Keratinocyte (primary cell): ENCODE measurements at regions not wholly inside any gene's neighbourhood (a gene's known extent, or its start where the extent isn't known, plus 50 kb on each side); places are given as distances from the start of the nearest gene placed in this dataset.

Experiments used
- DNase-seq: peaks from one replicate; pipeline ENCODE4 v3.0.0-alpha.2; 2011; ENCODE audit warnings: low read depth, missing footprints, low spot score
- FAIRE-seq: peaks from 2 replicates; lab custom pipeline; 2011; peaks lifted over from hg19 to GRCh38; lab: Jason Lieb, UNC
- H2AFZ ChIP-seq: 2 replicates; pipeline ENCODE4 v1.6.0; 2012; ENCODE audit warnings: low read length, control low read depth, inconsistent platforms; ENCODE audit not compliant: control insufficient read depth
- H3K27ac ChIP-seq: 2 replicates; pipeline ENCODE4 v1.5.1; 2011; ENCODE audit warnings: low read length; ENCODE audit not compliant: control insufficient read depth, insufficient read depth
- H3K27me3 ChIP-seq: 3 replicates; pipeline ENCODE4 v1.6.0; 2011; ENCODE audit warnings: low read length; ENCODE audit not compliant: control insufficient read depth, insufficient read depth; ENCODE audit errors: extremely low read depth
- H3K36me3 ChIP-seq, 2 experiments: 2 replicates in 1 of 2; 3 replicates in 1 of 2; pipeline ENCODE4 v1.5.1; 2011; ENCODE audit warnings: low read length in 2 of 2, mild to moderate bottlenecking in 1 of 2; ENCODE audit not compliant: control insufficient read depth in 2 of 2, insufficient read depth in 2 of 2; ENCODE audit errors: extremely low read depth in 1 of 2
- H3K4me1 ChIP-seq: 3 replicates; pipeline ENCODE4 v1.5.1; 2011; ENCODE audit warnings: low read length; ENCODE audit not compliant: control insufficient read depth, insufficient read depth; ENCODE audit errors: extremely low read depth
- H3K4me2 ChIP-seq: 3 replicates; pipeline ENCODE4 v1.6.0; 2011; ENCODE audit warnings: low read depth, low read length; ENCODE audit not compliant: control insufficient read depth, insufficient read depth; ENCODE audit errors: extremely low read depth
- H3K4me3 ChIP-seq, 3 experiments: fragments of 200-600 bp in 1 of 3; sonication (generic) in 1 of 3; 2 replicates in 2 of 3; 3 replicates in 1 of 3; pipeline ENCODE4 v1.5.1; 2011 to 2016; ENCODE audit warnings: low read length in 3 of 3, mild to moderate bottlenecking in 3 of 3, control low read depth in 2 of 3, inconsistent platforms in 1 of 3, low read depth in 1 of 3, mixed read lengths in 1 of 3, mixed run types in 1 of 3, moderate library complexity in 1 of 3; ENCODE audit not compliant: control insufficient read depth in 2 of 3, insufficient read depth in 2 of 3; ENCODE audit errors: extremely low read depth in 1 of 3
- H3K79me2 ChIP-seq: 2 replicates; pipeline ENCODE4 v1.6.0; 2012; ENCODE audit warnings: low read length; ENCODE audit not compliant: control insufficient read depth, insufficient read depth
- H3K9ac ChIP-seq: 3 replicates; pipeline ENCODE4 v1.6.0; 2011; ENCODE audit warnings: low read length; ENCODE audit not compliant: control insufficient read depth, insufficient read depth; ENCODE audit errors: extremely low read depth
- H3K9me1 ChIP-seq: 3 replicates; pipeline ENCODE4 v1.6.0; 2011; ENCODE audit warnings: low read length; ENCODE audit not compliant: control insufficient read depth, insufficient read depth; ENCODE audit errors: extremely low read depth
- H3K9me3 ChIP-seq: 2 replicates; pipeline ENCODE4 v1.5.1; 2012; ENCODE audit warnings: low read depth, low read length; ENCODE audit not compliant: control insufficient read depth
- H4K20me1 ChIP-seq: 3 replicates; pipeline ENCODE4 v1.6.0; 2011; ENCODE audit warnings: low read length; ENCODE audit not compliant: control insufficient read depth, insufficient read depth; ENCODE audit errors: extremely low read depth
- EZH2 ChIP-seq: IDR thresholded peaks from one replicate; pipeline ENCODE4 v1.6.1; 2012; ENCODE audit warnings: inconsistent platforms, mild to moderate bottlenecking, low read length, moderate library complexity
- dilution Hi-C: fragments of 300-500 bp; cut with MboI; formaldehyde crosslinking; loops from one replicate; pipeline ENCODE4 v1.7.0; 2020; ENCODE audit warnings: low sequenced_read_pairs; ENCODE audit not compliant: extremely low pct_ligation_motif_present
- TF ChIP-seq, protein P1 (sequence below), 3 experiments: IDR thresholded peaks in 1 of 3; conservative IDR thresholded peaks in 1 of 3; optimal IDR thresholded peaks in 1 of 3; 2 replicates in 2 of 3; 3 replicates in 1 of 3; pipeline versions ENCODE3 to v1.5.1; 2011; ENCODE audit warnings: low read length in 3 of 3, mild to moderate bottlenecking in 3 of 3, moderate library complexity in 2 of 3, control low read depth in 1 of 3, inconsistent platforms in 1 of 3; ENCODE audit not compliant: insufficient read depth in 2 of 3; ENCODE audit errors: extremely low read depth in 1 of 3

- dilution Hi-C loops = no loop called here
- Histone ChIP-seq H3K4me2 (no peak overlapping the region), H3K79me2 (no peaks in the 10 kb centered on the region), H3K36me3 (no peaks in the 10 kb centered on the region), H3K27me3 (no peaks in the 10 kb centered on the region), H3K9me1 (no peaks in the 10 kb centered on the region), H3K4me3 (no peak overlapping the region), H3K4me1 (no peaks in the 10 kb centered on the region), H2AFZ (no peak overlapping the region), H4K20me1 (no peaks in the 10 kb centered on the region), H3K9ac (no peak overlapping the region), H3K27ac (no peak overlapping the region), H3K9me3 (no peaks in the 10 kb centered on the region)
- FAIRE-seq (no peak), DNase-seq (no peak)
- TF ChIP-seq EZH2 = no peak
- TF ChIP-seq, protein P1, sequence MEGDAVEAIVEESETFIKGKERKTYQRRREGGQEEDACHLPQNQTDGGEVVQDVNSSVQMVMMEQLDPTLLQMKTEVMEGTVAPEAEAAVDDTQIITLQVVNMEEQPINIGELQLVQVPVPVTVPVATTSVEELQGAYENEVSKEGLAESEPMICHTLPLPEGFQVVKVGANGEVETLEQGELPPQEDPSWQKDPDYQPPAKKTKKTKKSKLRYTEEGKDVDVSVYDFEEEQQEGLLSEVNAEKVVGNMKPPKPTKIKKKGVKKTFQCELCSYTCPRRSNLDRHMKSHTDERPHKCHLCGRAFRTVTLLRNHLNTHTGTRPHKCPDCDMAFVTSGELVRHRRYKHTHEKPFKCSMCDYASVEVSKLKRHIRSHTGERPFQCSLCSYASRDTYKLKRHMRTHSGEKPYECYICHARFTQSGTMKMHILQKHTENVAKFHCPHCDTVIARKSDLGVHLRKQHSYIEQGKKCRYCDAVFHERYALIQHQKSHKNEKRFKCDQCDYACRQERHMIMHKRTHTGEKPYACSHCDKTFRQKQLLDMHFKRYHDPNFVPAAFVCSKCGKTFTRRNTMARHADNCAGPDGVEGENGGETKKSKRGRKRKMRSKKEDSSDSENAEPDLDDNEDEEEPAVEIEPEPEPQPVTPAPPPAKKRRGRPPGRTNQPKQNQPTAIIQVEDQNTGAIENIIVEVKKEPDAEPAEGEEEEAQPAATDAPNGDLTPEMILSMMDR (optimal IDR thresholded peaks at IDR 0.05 in 1 of 3, IDR thresholded peaks at IDR 0.05 in 1 of 3, conservative IDR thresholded peaks at IDR 0.05 in 1 of 3; ENCODE audit: extremely low read depth in 1 of 3, insufficient read depth in 2 of 3, low read length in 3 of 3) = no peak
These were observed 867.3 kb downstream of the TYW1 start for GRCh38 chr7:67863911-67864310.

- Histone ChIP-seq H3K4me3 (no peak overlapping the region), H3K9me1 (no peaks in the 10 kb centered on the region), H3K9me3 (no peaks in the 10 kb centered on the region), H3K27me3 (no peaks in the 10 kb centered on the region), H3K9ac (no peak overlapping the region), H3K4me2 (no peak overlapping the region), H3K79me2 (no peaks in the 10 kb centered on the region), H3K36me3 (no peaks in the 10 kb centered on the region), H4K20me1 (no peaks in the 10 kb centered on the region), H3K27ac (no peak overlapping the region), H2AFZ (no peak overlapping the region), H3K4me1 (no peaks in the 10 kb centered on the region)
- dilution Hi-C loops = no loop called here
- TF ChIP-seq, protein P1 (optimal IDR thresholded peaks at IDR 0.05 in 1 of 3, IDR thresholded peaks at IDR 0.05 in 1 of 3, conservative IDR thresholded peaks at IDR 0.05 in 1 of 3; ENCODE audit: extremely low read depth in 1 of 3, insufficient read depth in 2 of 3, low read length in 3 of 3) = no peak
- TF ChIP-seq EZH2 = no peak
- FAIRE-seq (no peak), DNase-seq (no peak)
These were observed 869.4 kb downstream of the TYW1 start for GRCh38 chr7:67866054-67866453.
